ENCODE measurements at regions not wholly inside any gene's neighbourhood (a gene's known extent, or its start where the extent isn't known, plus 50 kb on each side); places are given as distances from the start of the nearest gene placed in this dataset.
"Not testable (repeated sequence)": the region's sequence is repeated elsewhere in the genome, so short reads cannot be mapped to it uniquely, and the experiment has no call there.

DNA sequence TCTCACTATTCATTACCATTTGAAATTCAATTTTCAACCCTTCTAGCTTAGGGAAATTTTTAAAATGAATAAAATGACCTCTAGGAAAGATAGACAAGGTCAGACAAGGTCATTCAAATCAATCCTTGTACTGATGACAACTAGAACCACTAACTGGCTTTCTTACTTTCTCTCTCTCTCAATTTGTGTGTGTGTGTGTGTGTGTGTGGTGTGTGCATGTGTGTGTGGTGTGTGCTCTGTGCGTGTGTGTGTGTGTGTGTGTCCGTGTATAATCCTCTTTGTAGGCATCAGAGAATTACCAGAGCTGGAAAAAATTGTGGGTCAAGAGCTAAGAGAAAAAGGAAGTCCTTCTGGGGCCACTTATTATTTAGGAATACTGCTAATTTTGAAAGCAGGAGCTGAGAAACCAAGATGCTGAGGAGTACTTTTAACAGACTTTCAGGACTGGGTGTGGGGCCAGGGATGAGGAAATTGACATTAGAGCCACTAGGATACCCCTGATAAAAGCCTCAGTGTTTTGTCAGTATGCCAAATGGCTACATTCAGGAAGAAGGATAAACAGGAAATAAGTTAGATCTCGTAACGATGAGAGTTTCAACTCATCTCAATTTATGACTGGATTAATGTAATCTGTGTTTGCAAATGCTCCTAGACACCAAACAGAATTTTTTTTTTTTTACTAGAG is 723.3 kb downstream of the CETN3 start:
- Mint-ChIP-seq H3K4me1 (no peaks in the 10 kb centered on the region), H3K36me3 (no peaks in the 10 kb centered on the region), H3K27me3 (ENCODE audit: low read depth in 3 of 3) (peaks cover 0 to 2% (median 0%) of the 10 kb centered on the region in 3 donors), H3K9me3 (peaks cover 0 to 7% (median 2%) of the 10 kb centered on the region in 6 donors), H3K27ac (no peak overlapping the region), H3K4me3 (no peak overlapping the region)
- DNase-seq: no peak

DNA sequence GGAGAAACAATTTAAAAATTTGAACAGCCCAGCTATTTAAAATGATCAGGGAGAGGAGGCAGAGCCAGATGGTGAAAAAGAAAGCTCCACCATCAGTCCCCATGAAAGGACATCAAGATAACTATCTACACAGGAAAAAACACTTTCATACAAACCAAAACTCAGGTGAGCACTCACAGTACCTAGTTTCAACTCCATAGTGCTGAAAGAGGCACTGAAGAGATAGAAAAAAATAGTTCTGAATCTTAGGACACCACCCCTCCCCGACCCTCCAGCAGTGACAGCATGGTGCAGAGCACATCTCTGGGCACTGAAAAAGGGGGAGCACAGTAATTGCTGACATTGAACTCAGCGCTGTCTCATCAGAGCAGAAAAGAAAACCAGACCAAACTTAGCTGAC is 732.9 kb downstream of the CETN3 start:
- no peak overlapping the region for H3K4me3 Mint-ChIP-seq
- H3K27me3 Mint-ChIP-seq (ENCODE audit: low read depth in 3 of 3): peaks cover 0 to 5% (median 0%) of the 10 kb centered on the region in 3 donors
- DNase-seq: no peak
- H3K36me3 Mint-ChIP-seq: no peaks in the 10 kb centered on the region
- peaks cover 0 to 16% (median 2%) of the 10 kb centered on the region in 6 donors for H3K9me3 Mint-ChIP-seq
- H3K27ac Mint-ChIP-seq: no peak overlapping the region
- H3K4me1 Mint-ChIP-seq: no peaks in the 10 kb centered on the region

DNA sequence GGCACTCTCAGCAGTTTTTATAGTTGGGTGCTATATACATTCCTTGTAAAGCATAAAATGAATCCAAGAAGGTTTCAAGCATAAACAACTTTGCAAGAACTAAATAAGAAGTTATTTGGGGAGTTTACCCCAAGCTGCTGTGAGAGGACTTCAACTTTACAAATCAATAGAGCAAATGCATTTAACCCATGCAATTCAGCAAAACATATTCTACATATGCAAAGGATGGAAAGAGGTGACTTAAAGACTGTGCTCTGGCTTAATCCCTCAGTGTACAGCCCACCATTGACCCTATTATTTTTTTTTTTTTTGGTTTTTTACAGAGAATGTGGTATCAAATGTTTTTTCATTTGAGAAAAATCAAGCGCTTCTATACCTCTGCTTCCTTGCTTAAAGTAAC is 736.5 kb downstream of the CETN3 start:
- Mint-ChIP-seq H3K27ac (no peak overlapping the region), H3K9me3 (peaks cover 0 to 9% (median 0%) of the 10 kb centered on the region in 6 donors), H3K27me3 (ENCODE audit: low read depth in 3 of 3) (peaks cover 0 to 3% (median 1%) of the 10 kb centered on the region in 3 donors), H3K4me3 (no peak overlapping the region), H3K36me3 (no peaks in the 10 kb centered on the region), H3K4me1 (no peaks in the 10 kb centered on the region)
- DNase-seq: no peak

DNA sequence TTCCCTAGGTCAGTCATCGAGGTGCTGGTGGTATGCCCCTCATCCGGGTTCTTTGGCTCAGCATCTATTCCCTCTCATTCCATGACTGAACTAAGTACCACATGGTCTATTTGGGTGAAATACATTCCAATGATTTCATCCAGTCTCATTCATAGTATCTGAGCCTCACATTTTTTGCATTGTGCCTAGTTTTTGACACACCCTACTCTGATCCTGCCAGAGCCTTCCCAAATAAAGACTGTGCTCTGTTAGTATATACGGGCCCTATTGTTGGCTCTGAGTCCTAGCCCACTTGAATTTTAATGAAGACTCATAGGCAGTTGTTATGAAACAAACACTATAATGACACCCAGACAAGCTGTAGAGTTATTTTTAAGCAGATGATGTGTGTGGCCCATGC is 740.7 kb downstream of the CETN3 start:
- Mint-ChIP-seq H3K4me1 (no peaks in the 10 kb centered on the region), H3K27me3 (ENCODE audit: low read depth in 3 of 3) (peaks cover 0 to 1% (median 0%) of the 10 kb centered on the region in 3 donors), H3K9me3 (peaks cover 0 to 9% (median 2%) of the 10 kb centered on the region in 6 donors), H3K36me3 (no peaks in the 10 kb centered on the region), H3K27ac (no peak overlapping the region), H3K4me3 (no peak overlapping the region)
- DNase-seq: no peak

DNA sequence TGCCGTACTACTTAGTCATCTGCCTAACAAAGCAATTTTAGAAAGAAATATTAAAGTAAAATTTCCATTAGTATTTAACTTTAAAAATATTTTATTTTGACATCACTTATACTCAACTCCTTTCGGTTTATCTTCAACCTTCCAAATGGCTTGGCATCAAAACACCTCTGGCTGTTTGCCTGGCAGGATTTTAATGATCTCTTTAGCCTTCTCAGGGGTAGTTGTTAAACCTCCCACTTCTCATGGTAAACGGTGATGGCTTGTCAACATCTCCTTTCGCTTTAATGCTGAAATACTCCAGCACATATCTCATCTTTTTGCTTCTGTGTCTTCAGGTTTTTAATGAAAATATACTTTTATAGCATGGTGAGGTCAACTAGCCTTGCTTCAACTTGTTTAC is 747.1 kb downstream of the CETN3 start:
- peaks cover 4 to 25% (median 9%) of the 10 kb centered on the region in 6 donors for H3K9me3 Mint-ChIP-seq
- no peaks in the 10 kb centered on the region for H3K36me3 Mint-ChIP-seq
- no peak overlapping the region for H3K27ac Mint-ChIP-seq
- no peaks in the 10 kb centered on the region for H3K27me3 Mint-ChIP-seq (ENCODE audit: low read depth in 3 of 3)
- no peak overlapping the region for H3K4me3 Mint-ChIP-seq
- H3K4me1 Mint-ChIP-seq: no peaks in the 10 kb centered on the region
- no peak for DNase-seq

DNA sequence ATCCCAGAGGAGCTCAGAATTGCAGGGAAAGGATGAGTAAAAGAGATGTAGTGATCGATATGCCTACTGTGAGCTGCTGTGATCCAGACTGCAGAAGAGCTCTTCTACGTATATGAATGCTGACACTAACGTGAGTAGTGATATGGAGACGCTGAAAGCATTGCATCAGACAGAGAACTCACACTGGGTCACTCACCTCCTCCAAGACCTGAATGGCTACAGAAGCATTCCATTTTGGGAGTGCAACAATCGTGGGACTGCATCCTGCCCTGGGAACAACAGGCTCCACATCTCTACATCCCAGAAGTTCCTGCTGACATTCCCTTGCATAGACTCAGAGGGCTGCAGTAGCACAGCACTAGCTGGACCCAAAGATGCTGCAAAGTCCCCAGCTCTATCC is 755.9 kb upstream of the MEF2C start:
- no peak overlapping the region for H3K27ac Mint-ChIP-seq
- no peaks in the 10 kb centered on the region for H3K4me1 Mint-ChIP-seq
- peaks cover 5 to 17% (median 10%) of the 10 kb centered on the region in 6 donors for H3K9me3 Mint-ChIP-seq
- H3K36me3 Mint-ChIP-seq: peaks cover 0 to 3% (median 0%) of the 10 kb centered on the region in 3 donors
- H3K27me3 Mint-ChIP-seq (ENCODE audit: low read depth in 3 of 3): peaks cover 0 to 2% (median 0%) of the 10 kb centered on the region in 3 donors
- H3K4me3 Mint-ChIP-seq: no peak overlapping the region
- no peak for DNase-seq

DNA sequence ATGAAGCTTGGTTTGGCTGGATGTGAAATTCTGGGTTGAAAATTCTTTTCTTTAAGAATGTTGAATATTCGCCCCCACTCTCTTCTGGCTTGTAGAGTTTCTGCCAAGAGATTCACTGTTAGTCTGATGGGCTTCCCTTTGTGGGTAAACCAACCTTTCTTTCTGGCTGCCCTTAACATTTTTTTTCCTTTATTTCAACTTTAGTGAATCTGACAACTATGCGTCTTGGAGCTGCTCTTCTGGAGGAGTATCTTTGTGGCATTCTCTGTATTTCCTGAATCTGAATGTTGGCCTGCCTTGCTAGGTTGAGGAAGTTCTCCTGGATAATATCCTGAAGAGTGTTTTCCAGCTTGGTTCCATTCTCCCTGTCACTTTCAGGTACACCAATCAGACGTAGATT is 751.2 kb upstream of the MEF2C start:
- H3K9me3 Mint-ChIP-seq: peaks cover 5 to 20% (median 15%) of the 10 kb centered on the region in 6 donors
- not testable (repeated sequence) for H3K4me3 Mint-ChIP-seq; DNase-seq; H3K36me3 Mint-ChIP-seq; H3K27ac Mint-ChIP-seq; H3K4me1 Mint-ChIP-seq; H3K27me3 Mint-ChIP-seq (ENCODE audit: low read depth in 3 of 3)

DNA sequence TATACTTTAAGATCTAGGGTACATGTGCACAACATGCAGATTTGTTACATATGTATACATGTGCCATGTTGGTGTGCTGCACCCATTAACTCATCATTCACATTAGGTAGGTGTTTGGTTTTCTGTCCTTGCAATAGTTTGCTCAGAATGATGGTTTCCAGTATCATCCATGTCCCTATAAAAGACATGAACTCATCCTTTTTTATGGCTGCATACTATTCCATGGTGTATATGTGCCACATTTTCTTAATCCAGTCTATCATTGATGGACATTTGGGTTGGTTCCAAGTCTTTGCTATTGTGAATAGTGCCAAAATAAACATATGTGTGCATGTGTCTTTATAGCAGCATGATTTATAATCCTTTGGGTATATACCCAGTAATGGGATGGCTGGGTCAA is 747.1 kb upstream of the MEF2C start:
- H3K9me3 Mint-ChIP-seq: peaks cover 5 to 19% (median 8%) of the 10 kb centered on the region in 6 donors
- DNase-seq; H3K27ac Mint-ChIP-seq; H3K4me1 Mint-ChIP-seq; H3K4me3 Mint-ChIP-seq; H3K36me3 Mint-ChIP-seq; H3K27me3 Mint-ChIP-seq (ENCODE audit: low read depth in 3 of 3): not testable (repeated sequence)

DNA sequence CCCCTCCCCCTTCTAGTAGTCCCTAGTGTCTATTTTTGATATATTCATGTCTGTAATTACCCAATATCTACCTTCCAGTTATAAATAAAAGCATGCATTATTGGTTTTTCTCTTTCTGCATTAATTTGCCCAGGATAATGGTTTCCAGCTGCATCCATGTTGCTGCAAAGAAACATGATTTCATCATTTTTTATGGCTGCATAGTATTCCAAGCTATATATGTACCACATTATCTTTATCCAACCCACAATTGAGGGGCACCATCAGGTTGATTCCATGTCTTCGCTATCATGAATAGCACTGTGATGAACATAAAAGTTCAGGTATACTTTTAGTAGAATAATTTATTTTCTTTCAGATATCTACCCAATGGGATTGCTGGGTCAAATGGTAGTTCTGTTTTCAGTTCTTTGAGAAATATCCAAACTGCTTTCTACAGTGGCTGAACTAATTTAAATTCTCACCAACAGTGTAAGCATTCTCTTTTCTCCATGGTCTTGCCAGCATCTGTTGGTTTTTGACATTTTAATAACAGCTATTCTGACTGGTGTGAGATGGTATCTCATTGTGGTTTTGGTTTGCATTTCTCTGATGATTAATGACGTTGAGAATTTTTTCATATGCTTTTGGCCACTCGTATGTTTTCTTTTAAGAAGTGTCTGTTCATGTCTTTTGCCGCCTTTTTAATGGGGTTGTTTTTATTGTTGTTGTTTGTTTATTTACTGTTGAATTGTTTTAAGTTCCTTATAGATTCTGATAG is 746.1 kb upstream of the MEF2C start:
- Mint-ChIP-seq H3K36me3 (no peaks in the 10 kb centered on the region), H3K4me1 (no peaks in the 10 kb centered on the region), H3K9me3 (peaks cover 5 to 19% (median 7%) of the 10 kb centered on the region in 6 donors), H3K4me3 (no peak overlapping the region), H3K27me3 (ENCODE audit: low read depth in 3 of 3) (no peaks in the 10 kb centered on the region), H3K27ac (no peak overlapping the region)
- no peak for DNase-seq

DNA sequence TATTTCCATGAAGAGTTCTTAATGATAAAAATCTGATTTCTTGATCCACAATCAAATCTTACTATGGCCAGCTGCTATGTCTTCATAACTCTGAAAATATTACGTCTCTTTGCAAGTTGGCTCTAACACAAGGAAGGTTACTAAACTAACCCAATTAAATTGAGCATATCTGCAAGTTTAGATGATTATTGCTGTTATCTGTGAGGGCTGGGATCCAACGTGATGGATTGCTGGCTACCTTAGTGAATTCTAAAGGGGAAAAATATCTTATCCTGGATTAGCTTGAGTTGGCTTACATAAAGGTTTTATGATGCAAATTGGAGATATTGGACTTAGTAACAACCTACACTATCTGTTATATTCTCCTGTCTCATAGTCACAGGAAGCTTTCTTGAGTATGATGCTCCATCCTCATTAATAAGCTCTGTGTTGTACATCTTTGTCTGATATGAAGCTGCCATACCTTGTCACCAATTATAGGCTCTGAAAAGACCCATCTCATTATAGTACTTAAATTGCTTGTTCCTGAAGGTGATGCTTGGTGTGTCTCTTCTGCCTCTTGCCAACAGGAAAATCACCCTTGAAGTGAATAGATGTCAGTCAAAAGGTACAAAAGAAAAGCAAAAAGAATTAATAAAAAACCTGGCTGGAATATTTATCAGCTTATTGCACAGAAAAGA is 733.0 kb upstream of the MEF2C start:
- Mint-ChIP-seq H3K4me3 (no peak overlapping the region), H3K4me1 (no peaks in the 10 kb centered on the region), H3K27me3 (ENCODE audit: low read depth in 3 of 3) (no peaks in the 10 kb centered on the region), H3K36me3 (no peaks in the 10 kb centered on the region), H3K27ac (no peak overlapping the region), H3K9me3 (peaks cover 0 to 12% (median 4%) of the 10 kb centered on the region in 6 donors)
- no peak for DNase-seq

DNA sequence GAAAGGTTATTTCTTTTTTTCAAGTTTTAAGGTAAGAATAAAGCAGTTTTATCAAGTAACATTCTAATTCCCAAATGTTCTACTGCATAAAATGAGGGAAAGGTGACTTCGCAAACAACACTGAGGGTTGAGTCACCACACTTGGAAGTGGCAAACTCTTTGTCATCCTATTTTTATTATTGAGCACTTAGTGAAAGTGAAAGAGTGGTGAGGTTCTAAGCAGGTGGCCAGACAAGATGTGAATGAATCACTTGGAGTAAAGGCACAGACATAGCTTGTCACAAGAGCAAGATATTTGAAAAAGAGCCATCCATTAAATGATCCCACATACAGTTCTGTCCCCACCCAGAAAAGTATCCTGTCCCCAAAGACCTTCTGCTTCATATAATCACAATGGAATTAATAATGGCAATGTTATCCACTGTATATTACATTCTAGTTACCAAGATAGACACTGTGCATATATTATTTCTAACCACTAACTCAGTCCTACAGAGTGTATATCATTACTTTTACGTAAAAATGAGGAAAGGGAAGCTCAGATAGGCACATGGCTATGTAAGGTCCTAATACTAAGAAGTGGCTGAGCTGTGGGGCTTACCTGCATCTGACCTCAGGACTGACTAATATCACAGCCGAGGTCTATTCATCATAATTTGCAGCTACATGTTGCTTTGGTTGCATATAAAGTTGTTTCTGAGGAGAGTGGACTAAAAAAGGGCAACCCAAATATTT is 730.4 kb upstream of the MEF2C start:
- H3K4me1 Mint-ChIP-seq: no peaks in the 10 kb centered on the region
- peaks cover 0 to 13% (median 1%) of the 10 kb centered on the region in 6 donors for H3K9me3 Mint-ChIP-seq
- H3K27me3 Mint-ChIP-seq (ENCODE audit: low read depth in 3 of 3): no peaks in the 10 kb centered on the region
- DNase-seq: no peak
- H3K27ac Mint-ChIP-seq: no peak overlapping the region
- H3K36me3 Mint-ChIP-seq: no peaks in the 10 kb centered on the region
- no peak overlapping the region for H3K4me3 Mint-ChIP-seq

DNA sequence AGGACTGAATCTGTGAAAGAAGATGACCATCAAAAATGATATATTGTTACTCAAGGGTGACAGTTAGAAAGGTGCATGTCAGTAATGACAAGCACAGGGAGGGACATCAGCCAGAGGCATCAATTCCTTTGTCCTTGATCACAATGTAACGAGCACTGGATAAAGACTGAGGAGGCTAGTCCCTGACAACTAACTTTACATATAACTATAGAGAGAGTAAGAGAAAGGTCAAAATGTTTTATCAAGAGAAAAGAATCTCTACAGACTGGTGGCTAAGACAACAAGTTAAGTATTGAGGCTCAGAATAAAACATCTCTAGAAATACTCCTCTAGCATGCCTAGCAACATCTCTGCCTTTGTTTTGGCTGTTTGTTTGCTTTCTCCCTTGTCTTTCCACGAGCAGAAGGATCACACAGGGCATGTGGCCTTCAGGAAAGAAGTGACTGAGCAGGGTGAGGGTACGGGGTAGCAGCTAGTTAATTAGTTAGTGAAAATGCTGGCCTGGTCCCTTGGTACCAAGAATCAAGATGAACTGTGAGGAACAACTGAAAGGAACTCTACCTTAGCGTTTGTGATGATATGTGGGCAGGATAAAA is 724.1 kb upstream of the MEF2C start:
- H3K4me1 Mint-ChIP-seq: no peaks in the 10 kb centered on the region
- H3K27me3 Mint-ChIP-seq (ENCODE audit: low read depth in 3 of 3): peaks cover 0 to 3% (median 0%) of the 10 kb centered on the region in 3 donors
- H3K27ac Mint-ChIP-seq: no peak overlapping the region
- DNase-seq: no peak
- no peak overlapping the region for H3K4me3 Mint-ChIP-seq
- H3K9me3 Mint-ChIP-seq: peaks cover 0 to 6% (median 1%) of the 10 kb centered on the region in 6 donors
- H3K36me3 Mint-ChIP-seq: no peaks in the 10 kb centered on the region

DNA sequence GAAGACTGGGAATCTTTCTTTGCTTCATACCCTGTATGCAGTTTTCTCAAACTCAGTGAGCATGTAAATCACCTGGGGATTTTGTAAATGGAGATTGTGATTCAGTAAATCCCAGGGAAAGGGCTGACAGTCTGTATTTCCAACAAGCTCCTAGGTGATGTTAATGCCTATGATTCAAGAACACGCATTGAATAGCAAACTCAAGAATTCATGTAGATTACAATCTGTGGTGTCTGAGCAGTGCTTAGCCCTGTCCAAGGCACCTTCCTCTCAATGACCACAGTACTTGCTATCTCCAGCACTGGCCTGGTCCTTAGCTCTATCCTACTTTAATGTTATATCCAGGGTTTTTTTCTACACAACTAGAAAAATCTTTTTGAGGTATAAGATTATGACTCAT is 721.4 kb upstream of the MEF2C start:
- Mint-ChIP-seq H3K27me3 (ENCODE audit: low read depth in 3 of 3) (peaks cover 0 to 3% (median under 1%) of the 10 kb centered on the region in 3 donors), H3K36me3 (no peaks in the 10 kb centered on the region), H3K27ac (no peak overlapping the region), H3K4me1 (no peaks in the 10 kb centered on the region), H3K9me3 (no peaks in the 10 kb centered on the region), H3K4me3 (no peak overlapping the region)
- no peak for DNase-seq

Data from immature natural killer cell (primary cell).